WTC11 (cell line): ENCODE measurements at regions not wholly inside any gene's neighbourhood (a gene's known extent, or its start where the extent isn't known, plus 50 kb on each side); places are given as distances from the start of the nearest gene placed in this dataset.

Source experiments
- ATAC-seq: fragments of 200-7000 bp; cut with Tn5 transposase; 2 replicates; pipeline ENCODE4 v1.10.0; 2021; ENCODE audit warnings: mild to moderate bottlenecking, moderate library complexity
- CTCF ChIA-PET: fragments of 300-600 bp; sonication (Branson Sonifier 250); formaldehyde crosslinking; loops from one replicate; lab custom pipeline; 2021; ENCODE audit warnings: antibody characterized with exemption; lab: Charles Lee
- POLR2A ChIA-PET: fragments of 350-600 bp; sonication (Branson Sonifier 250); formaldehyde crosslinking; loops from one replicate; lab custom pipeline; 2021; ENCODE audit warnings: antibody characterized with exemption; lab: Charles Lee
- DNase-seq: peaks from one replicate; pipeline ENCODE4 v3.0.0; 2021; ENCODE audit warnings: low spot score
- H3K27ac Mint-ChIP-seq: 2 replicates; pipeline ENCODE4 v1.8.0; 2021; ENCODE audit warnings: mixed read lengths
- H3K27me3 Mint-ChIP-seq: 2 replicates; pipeline ENCODE4 v1.8.0; 2021; ENCODE audit warnings: low read depth, mild to moderate bottlenecking, moderate library complexity, mixed read lengths
- H3K36me3 Mint-ChIP-seq: 2 replicates; pipeline ENCODE4 v1.8.0; 2021; ENCODE audit warnings: mixed read lengths
- H3K4me1 Mint-ChIP-seq: 2 replicates; pipeline ENCODE4 v1.8.0; 2022; ENCODE audit warnings: mixed read lengths
- H3K4me3 Mint-ChIP-seq: 2 replicates; pipeline ENCODE4 v1.8.0; 2021; ENCODE audit warnings: mild to moderate bottlenecking, moderate library complexity, mixed read lengths
- H3K9me3 Mint-ChIP-seq: 2 replicates; pipeline ENCODE4 v1.8.0; 2021; ENCODE audit warnings: mixed read lengths
- CREM ChIP-seq: sonication (generic); formaldehyde crosslinking; IDR thresholded peaks from 2 replicates; pipeline ENCODE4 v1.8.1; 2022; ENCODE audit warnings: mild to moderate bottlenecking, missing genetic modification reagents, moderate library complexity
- ELF4 ChIP-seq: sonication (generic); formaldehyde crosslinking; IDR thresholded peaks from 2 replicates; pipeline ENCODE4 v1.8.1; 2022; ENCODE audit warnings: low read depth, mild to moderate bottlenecking, moderate library complexity, missing genetic modification reagents
- FOXP4 ChIP-seq: sonication (generic); formaldehyde crosslinking; IDR thresholded peaks from 2 replicates; pipeline ENCODE4 v1.8.0; 2022; ENCODE audit warnings: mild to moderate bottlenecking, missing genetic modification reagents
- JUN ChIP-seq: sonication (generic); formaldehyde crosslinking; IDR thresholded peaks from 2 replicates; pipeline ENCODE4 v1.8.0; 2023; ENCODE audit warnings: mild to moderate bottlenecking, missing genetic modification reagents
- MAX ChIP-seq: sonication (generic); formaldehyde crosslinking; IDR thresholded peaks from 2 replicates; pipeline ENCODE4 v1.8.0; 2022; ENCODE audit warnings: mild to moderate bottlenecking, missing genetic modification reagents
- NFE2L1 ChIP-seq: sonication (generic); formaldehyde crosslinking; IDR thresholded peaks from 2 replicates; pipeline ENCODE4 v1.8.1; 2023; ENCODE audit warnings: missing genetic modification reagents
- NR2C2 ChIP-seq: sonication (generic); formaldehyde crosslinking; IDR thresholded peaks from 2 replicates; pipeline ENCODE4 v1.8.0; 2022; ENCODE audit warnings: mild to moderate bottlenecking, missing genetic modification reagents
- STAT6 ChIP-seq: sonication (generic); formaldehyde crosslinking; conservative IDR thresholded peaks from 2 replicates; pipeline ENCODE4 v1.8.1; 2023; ENCODE audit warnings: mild to moderate bottlenecking, low read depth, missing genetic modification reagents, moderate library complexity
- ZBTB43 ChIP-seq: sonication (generic); formaldehyde crosslinking; IDR thresholded peaks from 2 replicates; pipeline ENCODE4 v1.8.1; 2023; ENCODE audit warnings: mild to moderate bottlenecking, missing genetic modification reagents
- ZNF219 ChIP-seq: sonication (generic); formaldehyde crosslinking; IDR thresholded peaks from 2 replicates; pipeline ENCODE4 v1.8.0; 2023; ENCODE audit warnings: missing genetic modification reagents, mild to moderate bottlenecking, borderline replicate concordance
- ZNF281 ChIP-seq: sonication (generic); formaldehyde crosslinking; IDR thresholded peaks from 2 replicates; pipeline ENCODE4 v1.8.0; 2023; ENCODE audit warnings: mild to moderate bottlenecking, missing genetic modification reagents
- ZNF671 ChIP-seq: fragments of 250-450 bp; sonication (Bioruptor Pico); IDR thresholded peaks from 2 replicates; pipeline ENCODE4 v1.8.0; 2021; ENCODE audit warnings: mild to moderate bottlenecking
- TF ChIP-seq, protein P1 (sequence below): fragments of 250-450 bp; sonication (Bioruptor Pico); IDR thresholded peaks from 2 replicates; pipeline ENCODE4 v1.9.0; 2021; ENCODE audit warnings: mild to moderate bottlenecking
- TF ChIP-seq, protein P2 (sequence below): sonication (generic); formaldehyde crosslinking; IDR thresholded peaks from 2 replicates; pipeline ENCODE4 v1.8.0; 2022; ENCODE audit warnings: mild to moderate bottlenecking, missing genetic modification reagents
- TF ChIP-seq, protein P3 (sequence below): sonication (generic); formaldehyde crosslinking; IDR thresholded peaks from 2 replicates; pipeline ENCODE4 v1.8.0; 2023; ENCODE audit warnings: missing genetic modification reagents, mild to moderate bottlenecking, borderline replicate concordance
- TF ChIP-seq, protein P4 (sequence below): sonication (generic); formaldehyde crosslinking; IDR thresholded peaks from 2 replicates; pipeline ENCODE4 v1.8.0; 2023; ENCODE audit warnings: missing genetic modification reagents

DNA sequence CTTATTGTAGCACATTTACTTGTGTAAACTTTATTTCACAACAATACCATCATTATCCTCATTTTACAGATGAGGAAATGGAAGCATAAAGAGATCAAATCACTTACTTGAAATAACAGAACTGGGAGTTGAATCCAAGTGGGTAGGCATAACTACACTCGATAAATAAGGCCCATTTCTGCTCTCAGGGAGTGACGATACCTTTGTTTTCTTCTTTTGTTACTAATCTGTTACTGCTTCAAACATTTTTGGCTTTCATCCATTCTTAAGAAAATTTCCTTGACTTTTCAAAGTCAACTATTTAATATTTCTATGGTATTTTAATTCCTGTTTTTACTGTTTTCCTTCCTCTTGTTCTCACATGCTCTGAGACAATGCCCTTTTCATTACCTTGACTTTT is 201.6 kb downstream of the ATP23 start (continued):
- TF ChIP-seq, protein P1, sequence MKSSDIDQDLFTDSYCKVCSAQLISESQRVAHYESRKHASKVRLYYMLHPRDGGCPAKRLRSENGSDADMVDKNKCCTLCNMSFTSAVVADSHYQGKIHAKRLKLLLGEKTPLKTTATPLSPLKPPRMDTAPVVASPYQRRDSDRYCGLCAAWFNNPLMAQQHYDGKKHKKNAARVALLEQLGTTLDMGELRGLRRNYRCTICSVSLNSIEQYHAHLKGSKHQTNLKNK (CRISPR knock-in tag): no peak
- TF ChIP-seq FOXP4 (CRISPR knock-in tag) (no peak), CREM (CRISPR knock-in tag) (no peak), ZNF671 (CRISPR knock-in tag) (no peak), NFE2L1 (no peak)
- TF ChIP-seq, protein P2, sequence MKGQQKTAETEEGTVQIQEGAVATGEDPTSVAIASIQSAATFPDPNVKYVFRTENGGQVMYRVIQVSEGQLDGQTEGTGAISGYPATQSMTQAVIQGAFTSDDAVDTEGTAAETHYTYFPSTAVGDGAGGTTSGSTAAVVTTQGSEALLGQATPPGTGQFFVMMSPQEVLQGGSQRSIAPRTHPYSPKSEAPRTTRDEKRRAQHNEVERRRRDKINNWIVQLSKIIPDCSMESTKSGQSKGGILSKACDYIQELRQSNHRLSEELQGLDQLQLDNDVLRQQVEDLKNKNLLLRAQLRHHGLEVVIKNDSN (CRISPR knock-in tag): no peak

DNA sequence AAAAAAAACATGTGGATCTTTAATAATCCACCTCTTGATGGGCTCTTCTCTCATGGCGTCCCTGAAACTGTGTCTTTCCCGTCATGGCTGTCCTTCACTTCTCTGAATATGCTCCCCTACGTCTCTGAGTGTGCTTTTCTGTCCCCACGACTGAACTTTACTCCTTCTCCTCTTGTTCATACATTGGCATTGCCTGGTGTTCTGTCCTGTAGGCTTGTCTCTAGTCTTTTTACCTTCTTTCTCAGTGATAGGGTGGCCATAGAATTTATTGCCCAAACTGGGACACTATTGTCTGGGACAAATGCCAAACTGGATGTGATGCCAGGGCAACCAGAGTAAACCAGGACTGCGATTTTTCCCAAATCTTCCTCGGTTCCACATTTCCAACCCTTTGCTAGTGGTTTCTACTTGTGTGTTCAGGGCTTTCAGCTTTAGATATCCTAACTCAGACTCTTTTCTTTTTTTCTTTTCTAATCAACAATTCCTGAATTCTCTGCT is 202.2 kb downstream of the ATP23 start:
- Mint-ChIP-seq H3K27ac (no peak overlapping the region), H3K36me3 (peaks cover 9% of the 10 kb centered on the region), H3K4me1 (peaks cover 18% of the 10 kb centered on the region), H3K9me3 (peaks cover 23% of the 10 kb centered on the region)
- no peak for DNase-seq
- CTCF ChIA-PET: no interaction called here
- no peak for TF ChIP-seq STAT6
- no peak for TF ChIP-seq ELF4 (CRISPR knock-in tag)
- no peak for TF ChIP-seq ZBTB43 (CRISPR knock-in tag)
- TF ChIP-seq MAX (CRISPR knock-in tag): no peak
- TF ChIP-seq, all 79 proteins: peak for 0
- ATAC-seq: no peak
- POLR2A ChIA-PET: no interaction called here
- Mint-ChIP-seq H3K27me3 (peaks cover 4% of the 10 kb centered on the region), H3K4me3 (no peak overlapping the region)

- ChIA-PET POLR2A (no interaction called here), CTCF (no interaction called here)
- Mint-ChIP-seq H3K9me3 (peaks cover 19% of the 10 kb centered on the region), H3K27me3 (no peaks in the 10 kb centered on the region), H3K36me3 (peaks cover 9% of the 10 kb centered on the region), H3K27ac (no peak overlapping the region), H3K4me3 (no peak overlapping the region), H3K4me1 (no peaks in the 10 kb centered on the region)
- DNase-seq (no peak), ATAC-seq (no peak)
- TF ChIP-seq ZNF281 (no peak), JUN (CRISPR knock-in tag) (no peak), ZNF219 (no peak), NR2C2 (CRISPR knock-in tag) (no peak)
- TF ChIP-seq, protein P3, sequence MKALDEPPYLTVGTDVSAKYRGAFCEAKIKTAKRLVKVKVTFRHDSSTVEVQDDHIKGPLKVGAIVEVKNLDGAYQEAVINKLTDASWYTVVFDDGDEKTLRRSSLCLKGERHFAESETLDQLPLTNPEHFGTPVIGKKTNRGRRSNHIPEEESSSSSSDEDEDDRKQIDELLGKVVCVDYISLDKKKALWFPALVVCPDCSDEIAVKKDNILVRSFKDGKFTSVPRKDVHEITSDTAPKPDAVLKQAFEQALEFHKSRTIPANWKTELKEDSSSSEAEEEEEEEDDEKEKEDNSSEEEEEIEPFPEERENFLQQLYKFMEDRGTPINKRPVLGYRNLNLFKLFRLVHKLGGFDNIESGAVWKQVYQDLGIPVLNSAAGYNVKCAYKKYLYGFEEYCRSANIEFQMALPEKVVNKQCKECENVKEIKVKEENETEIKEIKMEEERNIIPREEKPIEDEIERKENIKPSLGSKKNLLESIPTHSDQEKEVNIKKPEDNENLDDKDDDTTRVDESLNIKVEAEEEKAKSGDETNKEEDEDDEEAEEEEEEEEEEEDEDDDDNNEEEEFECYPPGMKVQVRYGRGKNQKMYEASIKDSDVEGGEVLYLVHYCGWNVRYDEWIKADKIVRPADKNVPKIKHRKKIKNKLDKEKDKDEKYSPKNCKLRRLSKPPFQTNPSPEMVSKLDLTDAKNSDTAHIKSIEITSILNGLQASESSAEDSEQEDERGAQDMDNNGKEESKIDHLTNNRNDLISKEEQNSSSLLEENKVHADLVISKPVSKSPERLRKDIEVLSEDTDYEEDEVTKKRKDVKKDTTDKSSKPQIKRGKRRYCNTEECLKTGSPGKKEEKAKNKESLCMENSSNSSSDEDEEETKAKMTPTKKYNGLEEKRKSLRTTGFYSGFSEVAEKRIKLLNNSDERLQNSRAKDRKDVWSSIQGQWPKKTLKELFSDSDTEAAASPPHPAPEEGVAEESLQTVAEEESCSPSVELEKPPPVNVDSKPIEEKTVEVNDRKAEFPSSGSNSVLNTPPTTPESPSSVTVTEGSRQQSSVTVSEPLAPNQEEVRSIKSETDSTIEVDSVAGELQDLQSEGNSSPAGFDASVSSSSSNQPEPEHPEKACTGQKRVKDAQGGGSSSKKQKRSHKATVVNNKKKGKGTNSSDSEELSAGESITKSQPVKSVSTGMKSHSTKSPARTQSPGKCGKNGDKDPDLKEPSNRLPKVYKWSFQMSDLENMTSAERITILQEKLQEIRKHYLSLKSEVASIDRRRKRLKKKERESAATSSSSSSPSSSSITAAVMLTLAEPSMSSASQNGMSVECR: no peak
- TF ChIP-seq, protein P4, sequence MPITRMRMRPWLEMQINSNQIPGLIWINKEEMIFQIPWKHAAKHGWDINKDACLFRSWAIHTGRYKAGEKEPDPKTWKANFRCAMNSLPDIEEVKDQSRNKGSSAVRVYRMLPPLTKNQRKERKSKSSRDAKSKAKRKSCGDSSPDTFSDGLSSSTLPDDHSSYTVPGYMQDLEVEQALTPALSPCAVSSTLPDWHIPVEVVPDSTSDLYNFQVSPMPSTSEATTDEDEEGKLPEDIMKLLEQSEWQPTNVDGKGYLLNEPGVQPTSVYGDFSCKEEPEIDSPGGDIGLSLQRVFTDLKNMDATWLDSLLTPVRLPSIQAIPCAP (CRISPR knock-in tag): no peak
Observed at GRCh38 chr12:58148405-58148804, 207.0 kb downstream of the ATP23 start.
